Natural killer cell treated with Interleukin-12 subunit alpha and Interleukin-12 subunit beta and Interleukin-15 and Interleukin-18, amount 100 ng/mL, for 72 hours (primary cell): ENCODE measurements at regions not wholly inside any gene's neighbourhood (a gene's known extent, or its start where the extent isn't known, plus 50 kb on each side); places are given as distances from the start of the nearest gene placed in this dataset.

Experiments
- ATAC-seq, 2 donors: fragments of 150-1000 bp; cut with Tn5 transposase in 1 of 2; sonication (Bioruptor Pico), chemical (Tn5 transposase) in 1 of 2; 2 replicates each; pipeline ENCODE4 v1.10.0; 2021
- DNase-seq: peaks from one replicate; pipeline ENCODE4 v3.0.0; 2022; ENCODE audit warnings: low spot score
- H3K27ac Mint-ChIP-seq, 2 donors: 1 replicate in 1 of 2; 2 replicates in 1 of 2; pipeline ENCODE4 v1.8.0; 2022; ENCODE audit warnings: mixed read lengths in 2 of 2, mild to moderate bottlenecking in 1 of 2, moderate library complexity in 1 of 2
- H3K27me3 Mint-ChIP-seq, 2 donors: 1 replicate in 1 of 2; 2 replicates in 1 of 2; pipeline ENCODE4 v1.8.0; 2022; ENCODE audit warnings: mixed read lengths in 2 of 2
- H3K36me3 Mint-ChIP-seq: one replicate; pipeline ENCODE4 v1.8.0; 2022; ENCODE audit warnings: mixed read lengths
- H3K4me1 Mint-ChIP-seq, 2 donors: 1 replicate in 1 of 2; 2 replicates in 1 of 2; pipeline ENCODE4 v1.8.0; 2022; ENCODE audit warnings: low read depth in 2 of 2, mixed read lengths in 2 of 2, mild to moderate bottlenecking in 1 of 2
- H3K4me3 Mint-ChIP-seq: one replicate; pipeline ENCODE4 v1.8.0; 2022; ENCODE audit warnings: mixed read lengths
- H3K9me3 Mint-ChIP-seq: 2 replicates; pipeline ENCODE4 v1.8.0; 2022; ENCODE audit warnings: mixed read lengths

- no peaks in the 10 kb centered on the region for H3K36me3 Mint-ChIP-seq
- peaks cover 0 to 4% of the 10 kb centered on the region in 2 donors for H3K4me1 Mint-ChIP-seq
- H3K27me3 Mint-ChIP-seq: no peaks in the 10 kb centered on the region
- no peak for ATAC-seq
- no peak overlapping the region for H3K27ac Mint-ChIP-seq
- H3K4me3 Mint-ChIP-seq: no peak overlapping the region
- no peaks in the 10 kb centered on the region for H3K9me3 Mint-ChIP-seq
- DNase-seq: no peak
These were observed 839.4 kb upstream of the ADAMTS5 start for GRCh38 chr21:27806281-27806680.

- Mint-ChIP-seq H3K27me3 (no peaks in the 10 kb centered on the region), H3K4me3 (no peak overlapping the region), H3K36me3 (no peaks in the 10 kb centered on the region), H3K27ac (no peak overlapping the region), H3K4me1 (peaks cover 0 to 4% of the 10 kb centered on the region in 2 donors), H3K9me3 (no peaks in the 10 kb centered on the region)
- ATAC-seq: no peak
- no peak for DNase-seq
These were observed 838.8 kb upstream of the ADAMTS5 start for GRCh38 chr21:27805696-27806095.

GRCh38 chr21:27804515-27804914 lies 837.6 kb upstream of the ADAMTS5 start:
- no peaks in the 10 kb centered on the region for H3K36me3 Mint-ChIP-seq
- ATAC-seq: no peak
- H3K27ac Mint-ChIP-seq: no peak overlapping the region
- H3K4me1 Mint-ChIP-seq: peaks cover 0 to 4% of the 10 kb centered on the region in 2 donors
- DNase-seq: no peak
- no peaks in the 10 kb centered on the region for H3K27me3 Mint-ChIP-seq
- H3K9me3 Mint-ChIP-seq: no peaks in the 10 kb centered on the region
- no peak overlapping the region for H3K4me3 Mint-ChIP-seq

- H3K36me3 Mint-ChIP-seq: no peaks in the 10 kb centered on the region
- no peak overlapping the region for H3K27ac Mint-ChIP-seq
- peaks cover 0 to 4% of the 10 kb centered on the region in 2 donors for H3K4me1 Mint-ChIP-seq
- no peaks in the 10 kb centered on the region for H3K9me3 Mint-ChIP-seq
- ATAC-seq: no peak
- H3K27me3 Mint-ChIP-seq: no peaks in the 10 kb centered on the region
- DNase-seq: no peak
- H3K4me3 Mint-ChIP-seq: no peak overlapping the region
These were observed 836.7 kb upstream of the ADAMTS5 start for GRCh38 chr21:27803571-27803970.

GRCh38 chr21:27802816-27803475 lies 836.1 kb upstream of the ADAMTS5 start:
- Mint-ChIP-seq H3K36me3 (no peaks in the 10 kb centered on the region), H3K4me1 (peaks cover 0 to 4% of the 10 kb centered on the region in 2 donors), H3K9me3 (no peaks in the 10 kb centered on the region), H3K4me3 (no peak overlapping the region), H3K27me3 (no peaks in the 10 kb centered on the region), H3K27ac (no peak overlapping the region)
- DNase-seq (no peak), ATAC-seq (no peak)

GRCh38 chr21:27799861-27800260 lies 833.0 kb upstream of the ADAMTS5 start:
- H3K27ac Mint-ChIP-seq: no peak overlapping the region
- no peak for DNase-seq
- no peaks in the 10 kb centered on the region for H3K9me3 Mint-ChIP-seq
- H3K36me3 Mint-ChIP-seq: no peaks in the 10 kb centered on the region
- no peak overlapping the region for H3K4me3 Mint-ChIP-seq
- no peaks in the 10 kb centered on the region for H3K27me3 Mint-ChIP-seq
- H3K4me1 Mint-ChIP-seq: peaks cover 0 to 4% of the 10 kb centered on the region in 2 donors
- no peak for ATAC-seq

- Mint-ChIP-seq H3K4me1 (no peaks in the 10 kb centered on the region), H3K27me3 (no peaks in the 10 kb centered on the region), H3K4me3 (no peak overlapping the region), H3K27ac (no peak overlapping the region), H3K9me3 (no peaks in the 10 kb centered on the region), H3K36me3 (no peaks in the 10 kb centered on the region)
- DNase-seq (no peak), ATAC-seq (no peak)
These were observed 829.2 kb upstream of the ADAMTS5 start for GRCh38 chr21:27796106-27796505.

GRCh38 chr21:27795418-27795817 lies 828.5 kb upstream of the ADAMTS5 start:
- no peak for ATAC-seq
- Mint-ChIP-seq H3K27ac (no peak overlapping the region), H3K36me3 (no peaks in the 10 kb centered on the region), H3K9me3 (peaks cover 2% of the 10 kb centered on the region), H3K4me1 (no peaks in the 10 kb centered on the region), H3K4me3 (no peak overlapping the region), H3K27me3 (no peaks in the 10 kb centered on the region)
- no peak for DNase-seq

- Mint-ChIP-seq H3K27ac (no peak overlapping the region), H3K9me3 (peaks cover 4% of the 10 kb centered on the region), H3K4me1 (no peaks in the 10 kb centered on the region), H3K36me3 (peaks cover under 1% of the 10 kb centered on the region), H3K27me3 (no peaks in the 10 kb centered on the region), H3K4me3 (no peak overlapping the region)
- no peak for DNase-seq
- no peak for ATAC-seq
These were observed 827.0 kb upstream of the ADAMTS5 start for GRCh38 chr21:27793901-27794300.

- DNase-seq (no peak), ATAC-seq (no peak)
- H3K36me3 Mint-ChIP-seq: peaks cover 4% of the 10 kb centered on the region
- no peaks in the 10 kb centered on the region for H3K27me3 Mint-ChIP-seq
- H3K9me3 Mint-ChIP-seq: peaks cover 22% of the 10 kb centered on the region
- no peak overlapping the region for H3K4me3 Mint-ChIP-seq
- no peak overlapping the region for H3K27ac Mint-ChIP-seq
- no peaks in the 10 kb centered on the region for H3K4me1 Mint-ChIP-seq
These were observed 820.2 kb upstream of the ADAMTS5 start for GRCh38 chr21:27787046-27787445.

- H3K27ac Mint-ChIP-seq: no peak overlapping the region
- DNase-seq (no peak), ATAC-seq (no peak)
- no peaks in the 10 kb centered on the region for H3K4me1 Mint-ChIP-seq
- H3K36me3 Mint-ChIP-seq: no peaks in the 10 kb centered on the region
- no peak overlapping the region for H3K4me3 Mint-ChIP-seq
- H3K27me3 Mint-ChIP-seq: no peaks in the 10 kb centered on the region
- peaks cover 13% of the 10 kb centered on the region for H3K9me3 Mint-ChIP-seq
These were observed 812.7 kb upstream of the ADAMTS5 start for GRCh38 chr21:27779606-27780005.

- H3K27me3 Mint-ChIP-seq: no peaks in the 10 kb centered on the region
- no peaks in the 10 kb centered on the region for H3K4me1 Mint-ChIP-seq
- no peaks in the 10 kb centered on the region for H3K36me3 Mint-ChIP-seq
- ATAC-seq: no peak
- DNase-seq: no peak
- H3K27ac Mint-ChIP-seq: no peak overlapping the region
- no peak overlapping the region for H3K4me3 Mint-ChIP-seq
- peaks cover 10% of the 10 kb centered on the region for H3K9me3 Mint-ChIP-seq
These were observed 810.2 kb upstream of the ADAMTS5 start for GRCh38 chr21:27776925-27777553.

- DNase-seq (no peak), ATAC-seq (no peak)
- H3K4me3 Mint-ChIP-seq: no peak overlapping the region
- H3K9me3 Mint-ChIP-seq: peaks cover 1% of the 10 kb centered on the region
- no peaks in the 10 kb centered on the region for H3K36me3 Mint-ChIP-seq
- no peaks in the 10 kb centered on the region for H3K27me3 Mint-ChIP-seq
- no peaks in the 10 kb centered on the region for H3K4me1 Mint-ChIP-seq
- no peak overlapping the region for H3K27ac Mint-ChIP-seq
These were observed 805.9 kb upstream of the ADAMTS5 start for GRCh38 chr21:27772816-27773215.

- ATAC-seq: no peak
- Mint-ChIP-seq H3K36me3 (no peaks in the 10 kb centered on the region), H3K4me3 (no peak overlapping the region), H3K4me1 (no peaks in the 10 kb centered on the region), H3K9me3 (peaks cover 3% of the 10 kb centered on the region), H3K27ac (no peak overlapping the region), H3K27me3 (no peaks in the 10 kb centered on the region)
- no peak for DNase-seq
These were observed 805.1 kb upstream of the ADAMTS5 start for GRCh38 chr21:27771938-27772483.
